Renal cortex interstitium (tissue), 11 donors: ENCODE measurements at regions not wholly inside any gene's neighbourhood (a gene's known extent, or its start where the extent isn't known, plus 50 kb on each side); places are given as distances from the start of the nearest gene placed in this dataset.

ENCODE experiments used
- DNase-seq, 11 donors: peaks; one replicate each; pipeline ENCODE4 v3.0.0-alpha.2; 2013; ENCODE audit warnings: low read depth in 9 of 11, low spot score in 4 of 11; ENCODE audit errors: extremely low read depth in 1 of 11

- no peak for DNase-seq
These were observed 633.5 kb downstream of the RFPL4B start for GRCh38 chr6:112980676-112981075.

GRCh38 chr6:112983713-112984261, 636.7 kb downstream of the RFPL4B start:
- DNase-seq, result peak in 6 of 11 donors; percentile 16 to 73 (median 37)

- DNase-seq, result no peak
These were observed 637.8 kb downstream of the RFPL4B start for GRCh38 chr6:112984899-112985298.

GRCh38 chr6:112986321-112986720, 639.2 kb downstream of the RFPL4B start:
- no peak for DNase-seq

GRCh38 chr6:112988748-112989147, 641.6 kb downstream of the RFPL4B start:
- no peak for DNase-seq

GRCh38 chr6:112990971-112991370, 643.8 kb downstream of the RFPL4B start:
- no peak for DNase-seq

- no peak for DNase-seq
These were observed 644.8 kb downstream of the RFPL4B start for GRCh38 chr6:112991912-112992311.

- no peak for DNase-seq
These were observed 650.4 kb downstream of the RFPL4B start for GRCh38 chr6:112997421-112998085.

- no peak for DNase-seq
These were observed 656.9 kb downstream of the RFPL4B start for GRCh38 chr6:113004054-113004453.

GRCh38 chr6:113004470-113005270, 657.5 kb downstream of the RFPL4B start:
- DNase-seq, result no peak

GRCh38 chr6:113006494-113006893, 659.4 kb downstream of the RFPL4B start:
- no peak for DNase-seq

GRCh38 chr6:113009682-113010081, 662.6 kb downstream of the RFPL4B start:
- DNase-seq, result no peak

GRCh38 chr6:113010196-113010989, 663.3 kb downstream of the RFPL4B start:
- DNase-seq, result peak in 1 of 11 donors; percentile 26

- DNase-seq, result no peak
These were observed 664.3 kb downstream of the RFPL4B start for GRCh38 chr6:113011389-113011788.

GRCh38 chr6:113011801-113012200, 664.7 kb downstream of the RFPL4B start:
- DNase-seq, result peak in 1 of 11 donors; percentile 31

GRCh38 chr6:113015249-113015648, 668.1 kb downstream of the RFPL4B start:
- DNase-seq, result no peak

GRCh38 chr6:113017353-113017752, 670.2 kb downstream of the RFPL4B start:
- no peak for DNase-seq

- peak in 2 of 11 donors; percentile 23 to 32 for DNase-seq
These were observed 671.4 kb downstream of the RFPL4B start for GRCh38 chr6:113018351-113019151.

GRCh38 chr6:113019176-113019575, 672.0 kb downstream of the RFPL4B start:
- no peak for DNase-seq
